RWPE2 (cell line): ENCODE measurements at regions not wholly inside any gene's neighbourhood (a gene's known extent, or its start where the extent isn't known, plus 50 kb on each side); places are given as distances from the start of the nearest gene placed in this dataset.
A peak's percentile ranks its signal among the peaks of the same experiment; 100 is the strongest.

Experiments
- ATAC-seq: fragments of 200-7000 bp; cut with Tn5 transposase; 3 replicates; pipeline ENCODE4 v1.9.1; 2021; ENCODE audit warnings: low read depth
- DNase-seq: peaks from one replicate; pipeline ENCODE4 v3.0.0-alpha.2; 2020; ENCODE audit warnings: low spot score
- H3K27ac ChIP-seq: fragments of 450-650 bp; 2 replicates; pipeline ENCODE4 v1.5.1; 2017; ENCODE audit warnings: mild to moderate bottlenecking; ENCODE audit not compliant: poor library complexity, severe bottlenecking
- H3K27me3 ChIP-seq: fragments of 250-450 bp; sonication (Bioruptor Pico); 2 replicates; pipeline ENCODE4 v1.5.1; 2021; ENCODE audit warnings: mild to moderate bottlenecking, moderate library complexity; ENCODE audit not compliant: insufficient read depth, poor library complexity, severe bottlenecking
- H3K36me3 ChIP-seq: fragments of 250-450 bp; sonication (Bioruptor Pico); 2 replicates; pipeline ENCODE4 v1.5.1; 2020; ENCODE audit warnings: low read depth, mild to moderate bottlenecking, moderate library complexity
- H3K4me1 ChIP-seq: fragments of 250-450 bp; sonication (Bioruptor Pico); 2 replicates; pipeline ENCODE4 v1.5.1; 2021; ENCODE audit warnings: mild to moderate bottlenecking, moderate library complexity; ENCODE audit not compliant: insufficient read depth, poor library complexity, severe bottlenecking
- H3K4me3 ChIP-seq: fragments of 250-450 bp; sonication (Bioruptor Pico); 2 replicates; pipeline ENCODE4 v1.5.1; 2021; ENCODE audit warnings: mild to moderate bottlenecking, moderate library complexity; ENCODE audit not compliant: severe bottlenecking
- H3K9me3 ChIP-seq: fragments of 250-450 bp; sonication (Bioruptor Pico); 2 replicates; pipeline ENCODE4 v1.5.1; 2021; ENCODE audit warnings: mild to moderate bottlenecking, moderate library complexity; ENCODE audit not compliant: severe bottlenecking
- CTCF ChIP-seq: fragments of 450-650 bp; IDR thresholded peaks from one replicate; pipeline ENCODE4 v1.5.1; 2017; ENCODE audit warnings: mild to moderate bottlenecking, moderate library complexity; ENCODE audit not compliant: poor library complexity, severe bottlenecking

GRCh38 chr3:118540826-118541225, 493.8 kb downstream of the IGSF11 start:
- peak overlapping the region; percentile 78 for H3K27ac ChIP-seq
- H3K9me3 ChIP-seq = no peaks in the 10 kb centered on the region
- no peak overlapping the region for H3K4me3 ChIP-seq
- ATAC-seq (no peak), DNase-seq (no peak)
- H3K4me1 ChIP-seq = peaks cover 55% of the 10 kb centered on the region
- no peak for TF ChIP-seq CTCF
- H3K36me3 ChIP-seq = 0 out of 2 replicates have a peak, but pooled peaks cover 3% of the 10 kb centered on the region
- no peaks in the 10 kb centered on the region for H3K27me3 ChIP-seq

- Histone ChIP-seq H3K27me3 (no peaks in the 10 kb centered on the region), H3K27ac (peak overlapping the region; percentile 78), H3K4me1 (peaks cover 50% of the 10 kb centered on the region), H3K9me3 (no peaks in the 10 kb centered on the region), H3K4me3 (no peak overlapping the region), H3K36me3 (0 out of 2 replicates have a peak, but pooled peaks cover 3% of the 10 kb centered on the region)
- DNase-seq (no peak), ATAC-seq (no peak)
- no peak for TF ChIP-seq CTCF
Observed at GRCh38 chr3:118541796-118542195, 492.9 kb downstream of the IGSF11 start.

- DNase-seq = no peak
- no peaks in the 10 kb centered on the region for H3K27me3 ChIP-seq
- peaks cover 47% of the 10 kb centered on the region for H3K4me1 ChIP-seq
- no peak for ATAC-seq
- 0 out of 2 replicates have a peak, but pooled peaks cover 3% of the 10 kb centered on the region for H3K36me3 ChIP-seq
- TF ChIP-seq CTCF = no peak
- peak overlapping the region; percentile 78 for H3K27ac ChIP-seq
- H3K9me3 ChIP-seq = no peaks in the 10 kb centered on the region
- H3K4me3 ChIP-seq = no peak overlapping the region
Observed at GRCh38 chr3:118543832-118544231, 490.8 kb downstream of the IGSF11 start.

- no peak overlapping the region for H3K4me3 ChIP-seq
- no peaks in the 10 kb centered on the region for H3K9me3 ChIP-seq
- no peak for TF ChIP-seq CTCF
- H3K4me1 ChIP-seq = peaks cover 51% of the 10 kb centered on the region
- peak; percentile 74 for DNase-seq
- no peaks in the 10 kb centered on the region for H3K27me3 ChIP-seq
- ATAC-seq = peak; percentile 90
- 0 out of 2 replicates have a peak, but pooled peaks cover 3% of the 10 kb centered on the region for H3K36me3 ChIP-seq
- peak overlapping the region; percentile 78 for H3K27ac ChIP-seq
Observed at GRCh38 chr3:118544458-118544857, 490.2 kb downstream of the IGSF11 start.

- Histone ChIP-seq H3K9me3 (no peaks in the 10 kb centered on the region), H3K4me1 (peaks cover 34% of the 10 kb centered on the region), H3K36me3 (0 out of 2 replicates have a peak, but pooled peaks cover 3% of the 10 kb centered on the region), H3K27me3 (no peaks in the 10 kb centered on the region), H3K27ac (peak overlapping the region; percentile 35), H3K4me3 (no peak overlapping the region)
- DNase-seq (no peak), ATAC-seq (peak; percentile 82)
- no peak for TF ChIP-seq CTCF
Observed at GRCh38 chr3:118548434-118548833, 486.2 kb downstream of the IGSF11 start.
